ENCODE measurements at regions not wholly inside any gene's neighbourhood (a gene's known extent, or its start where the extent isn't known, plus 50 kb on each side); places are given as distances from the start of the nearest gene placed in this dataset.

DNA sequence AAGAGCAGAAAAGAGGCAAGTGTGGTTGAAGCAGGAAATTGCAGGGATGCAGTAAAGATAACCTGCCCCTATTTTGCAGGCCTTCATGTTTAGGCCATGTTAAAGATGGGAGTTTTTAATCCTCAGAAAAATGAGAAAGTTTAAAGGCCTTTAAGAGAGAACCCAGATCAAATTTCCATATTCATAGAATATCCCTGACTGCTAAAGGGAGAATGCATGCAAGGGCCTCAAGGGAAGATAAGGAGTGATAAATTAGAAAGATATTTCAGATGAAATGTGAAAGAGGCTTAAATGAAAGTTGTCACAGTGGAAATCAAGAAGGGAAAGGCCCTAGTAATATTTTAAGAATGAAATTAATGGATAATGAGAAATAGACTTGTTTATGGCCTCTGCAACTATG lies 292.1 kb downstream of the SATB1 start:
- TF ChIP-seq, protein P1, sequence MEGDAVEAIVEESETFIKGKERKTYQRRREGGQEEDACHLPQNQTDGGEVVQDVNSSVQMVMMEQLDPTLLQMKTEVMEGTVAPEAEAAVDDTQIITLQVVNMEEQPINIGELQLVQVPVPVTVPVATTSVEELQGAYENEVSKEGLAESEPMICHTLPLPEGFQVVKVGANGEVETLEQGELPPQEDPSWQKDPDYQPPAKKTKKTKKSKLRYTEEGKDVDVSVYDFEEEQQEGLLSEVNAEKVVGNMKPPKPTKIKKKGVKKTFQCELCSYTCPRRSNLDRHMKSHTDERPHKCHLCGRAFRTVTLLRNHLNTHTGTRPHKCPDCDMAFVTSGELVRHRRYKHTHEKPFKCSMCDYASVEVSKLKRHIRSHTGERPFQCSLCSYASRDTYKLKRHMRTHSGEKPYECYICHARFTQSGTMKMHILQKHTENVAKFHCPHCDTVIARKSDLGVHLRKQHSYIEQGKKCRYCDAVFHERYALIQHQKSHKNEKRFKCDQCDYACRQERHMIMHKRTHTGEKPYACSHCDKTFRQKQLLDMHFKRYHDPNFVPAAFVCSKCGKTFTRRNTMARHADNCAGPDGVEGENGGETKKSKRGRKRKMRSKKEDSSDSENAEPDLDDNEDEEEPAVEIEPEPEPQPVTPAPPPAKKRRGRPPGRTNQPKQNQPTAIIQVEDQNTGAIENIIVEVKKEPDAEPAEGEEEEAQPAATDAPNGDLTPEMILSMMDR (IDR thresholded peaks at IDR 0.05; ENCODE audit: low read depth, low read length, poor library complexity, severe bottlenecking): no peak
- TF ChIP-seq EZH2phosphoT487 (IDR thresholded peaks at IDR 0.05; ENCODE audit: borderline replicate concordance, low read length): no peak
